ENCODE measurements at regions not wholly inside any gene's neighbourhood (a gene's known extent, or its start where the extent isn't known, plus 50 kb on each side); places are given as distances from the start of the nearest gene placed in this dataset.

- TF ChIP-seq CTCF (IDR thresholded peaks at IDR 0.05) (no peak), POLR2A (IDR thresholded peaks at IDR 0.05) (no peak)
Measured at GRCh38 chr21:17900990-17901385, 81.8 kb upstream of the C21orf91 start.
